Caco-2 (cell line): ENCODE measurements at regions not wholly inside any gene's neighbourhood (a gene's known extent, or its start where the extent isn't known, plus 50 kb on each side); places are given as distances from the start of the nearest gene placed in this dataset.

ENCODE experiments used
- BruUV-seq: library from RNA; stranded (reverse); fragments of 400-500 nt; replicated peaks from 2 replicates; lab custom pipeline; 2021; lab: Mats Ljungman, UMichigan
- CTCF ChIA-PET: fragments of 300-600 bp; sonication (Branson Sonifier 250); formaldehyde crosslinking; loops from one replicate; lab custom pipeline; 2022; ENCODE audit warnings: antibody characterized with exemption; lab: Charles Lee
- POLR2A ChIA-PET: fragments of 300-600 bp; sonication (Branson Sonifier 250); formaldehyde crosslinking; loops from one replicate; lab custom pipeline; 2022; ENCODE audit warnings: antibody characterized with exemption; lab: Charles Lee
- DNase-seq, 2 experiments: peaks; one replicate each; pipeline versions ENCODE4 v3.0.0 to v3.0.0-alpha.2; 2020 to 2022
- H3K27me3 ChIP-seq: replicated peaks from 2 replicates; pipeline ENCODE4 v1.6.0; 2011; ENCODE audit warnings: low read length; ENCODE audit not compliant: control insufficient read depth, insufficient read depth
- H3K36me3 ChIP-seq: 2 replicates; pipeline ENCODE4 v1.5.1; 2011; ENCODE audit warnings: low read length; ENCODE audit not compliant: control insufficient read depth, insufficient read depth
- H3K4me1 ChIP-seq: fragments of 250-450 bp; sonication (Bioruptor Pico); 2 replicates; pipeline ENCODE4 v1.5.1; 2020; ENCODE audit warnings: mild to moderate bottlenecking
- H3K4me3 ChIP-seq: 2 replicates; pipeline ENCODE4 v1.5.1; 2011; ENCODE audit warnings: low read depth, mild to moderate bottlenecking, control low read depth, low read length
- H3K9me3 ChIP-seq: fragments of 250-450 bp; sonication (Bioruptor Pico); 2 replicates; pipeline ENCODE4 v1.5.1; 2020; ENCODE audit warnings: mild to moderate bottlenecking, moderate library complexity
- H3K27ac Mint-ChIP-seq: one replicate; pipeline ENCODE4 v1.8.0; 2022; ENCODE audit warnings: mixed read lengths; ENCODE audit not compliant: unreplicated experiment
- H3K27me3 Mint-ChIP-seq: one replicate; pipeline ENCODE4 v1.8.0; 2022; ENCODE audit warnings: mixed read lengths; ENCODE audit not compliant: insufficient read depth, unreplicated experiment
- H3K36me3 Mint-ChIP-seq: one replicate; pipeline ENCODE4 v1.8.0; 2022; ENCODE audit warnings: mild to moderate bottlenecking, mixed read lengths; ENCODE audit not compliant: insufficient read depth, unreplicated experiment
- H3K4me1 Mint-ChIP-seq: one replicate; pipeline ENCODE4 v1.8.0; 2022; ENCODE audit warnings: low read depth, mixed read lengths; ENCODE audit not compliant: unreplicated experiment
- H3K4me3 Mint-ChIP-seq: one replicate; pipeline ENCODE4 v1.8.0; 2022; ENCODE audit warnings: mild to moderate bottlenecking, moderate library complexity, mixed read lengths; ENCODE audit not compliant: unreplicated experiment
- H3K9me3 Mint-ChIP-seq: one replicate; pipeline ENCODE4 v1.8.0; 2022; ENCODE audit warnings: mixed read lengths; ENCODE audit not compliant: unreplicated experiment
- CTCF ChIP-seq, 2 experiments: fragments of 200-600 bp in 1 of 2; IDR thresholded peaks; 1 replicate in 1 of 2; 2 replicates in 1 of 2; pipeline versions ENCODE4 v1.5.1 to v1.8.0; 2011 to 2022; ENCODE audit warnings: antibody characterized with exemption in 1 of 2, control low read depth in 1 of 2, inconsistent platforms in 1 of 2, low read depth in 1 of 2, low read length in 1 of 2, mild to moderate bottlenecking in 1 of 2, moderate library complexity in 1 of 2; ENCODE audit not compliant: insufficient read depth in 1 of 2, severe bottlenecking in 1 of 2, unreplicated experiment in 1 of 2
- intact Hi-C: fragments of 100-400 bp; cut with micrococcal nuclease; formaldehyde crosslinking; loops from one replicate; pipeline ENCODE4 v1.10.0; 2022; ENCODE audit not compliant: unreplicated experiment

GRCh38 chr5:39765366-39765765 lies 340.6 kb upstream of the DAB2 start:
- no peaks in the 10 kb centered on the region for H3K4me1 Mint-ChIP-seq
- no peaks in the 10 kb centered on the region for H3K9me3 ChIP-seq
- POLR2A ChIA-PET: no interaction called here
- H3K4me1 ChIP-seq: no peaks in the 10 kb centered on the region
- no peaks in the 10 kb centered on the region for H3K27me3 ChIP-seq
- H3K27me3 Mint-ChIP-seq: peaks cover 5% of the 10 kb centered on the region
- BruUV-seq: no TSS peak
- H3K36me3 ChIP-seq: no peaks in the 10 kb centered on the region
- H3K4me3 ChIP-seq: no peak overlapping the region
- intact Hi-C loops: no loop called here
- CTCF ChIA-PET: no interaction called here
- TF ChIP-seq CTCF (IDR thresholded peaks at IDR 0.05; ENCODE audit: insufficient read depth in 1 of 2, low read depth in 1 of 2, low read length in 1 of 2, severe bottlenecking in 1 of 2, unreplicated experiment in 1 of 2): no peak
- no peak for DNase-seq
- no peak overlapping the region for H3K27ac Mint-ChIP-seq
- no peaks in the 10 kb centered on the region for H3K36me3 Mint-ChIP-seq
- H3K4me3 Mint-ChIP-seq: no peak overlapping the region
- H3K9me3 Mint-ChIP-seq: no peaks in the 10 kb centered on the region

DNA sequence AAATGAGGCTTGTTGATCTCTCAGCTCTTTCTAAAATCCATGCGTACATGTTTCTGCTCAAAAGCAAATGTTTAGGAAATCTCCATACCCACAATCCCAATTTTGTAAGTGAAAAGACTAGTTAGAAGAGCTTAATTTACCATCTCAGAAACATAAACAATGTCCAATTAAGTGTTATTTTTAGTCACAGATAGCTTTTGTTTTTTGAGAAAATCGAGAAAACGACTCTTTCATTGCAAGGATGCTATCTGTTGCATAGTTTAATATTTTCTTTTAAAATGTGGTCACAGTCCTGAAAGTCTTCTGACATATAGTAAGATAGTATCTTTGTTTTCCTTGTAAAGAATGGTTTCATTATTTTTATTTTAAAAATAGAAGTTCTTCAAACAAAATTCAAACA lies 338.0 kb upstream of the DAB2 start:
- H3K4me1 Mint-ChIP-seq: no peaks in the 10 kb centered on the region
- CTCF ChIA-PET: no interaction called here
- POLR2A ChIA-PET: no interaction called here

DNA sequence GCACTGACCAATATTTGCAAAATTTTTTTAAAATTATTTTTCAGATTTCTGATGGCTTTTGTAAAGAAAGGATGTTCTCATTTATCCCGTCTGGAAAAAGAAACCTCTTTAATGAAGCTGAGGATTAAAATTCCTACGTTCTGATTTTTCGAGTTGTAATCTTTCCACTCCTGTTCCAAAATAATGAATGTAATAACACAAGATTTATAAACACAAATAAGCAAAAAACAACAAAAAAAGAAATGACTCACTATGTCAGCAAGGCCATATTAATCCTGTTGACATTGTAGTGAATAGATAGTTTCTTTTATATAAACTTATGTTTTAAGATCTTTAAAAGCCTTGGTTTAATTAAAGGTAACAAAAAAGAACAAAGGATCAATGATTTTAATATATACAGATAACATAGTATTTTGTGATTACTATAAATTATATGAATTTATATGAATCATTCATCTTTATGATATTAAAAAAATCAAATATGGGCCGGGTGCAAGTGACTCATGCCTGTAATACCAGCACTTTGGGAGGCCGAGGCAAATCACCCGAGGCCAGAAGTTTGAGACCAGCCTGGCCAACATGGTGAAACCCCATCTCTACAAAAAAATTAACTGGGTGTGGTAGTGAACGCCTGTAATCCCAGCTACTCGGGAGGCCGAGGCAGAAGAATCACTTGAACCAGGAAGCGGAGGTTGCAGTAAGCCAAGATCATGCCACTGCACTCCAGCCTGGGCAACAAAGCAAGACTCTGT lies 336.6 kb upstream of the DAB2 start:
- H3K36me3 Mint-ChIP-seq: no peaks in the 10 kb centered on the region
- no peak for TF ChIP-seq CTCF (IDR thresholded peaks at IDR 0.05; ENCODE audit: insufficient read depth in 1 of 2, low read depth in 1 of 2, low read length in 1 of 2, severe bottlenecking in 1 of 2, unreplicated experiment in 1 of 2)
- H3K36me3 ChIP-seq: no peaks in the 10 kb centered on the region
- no peak overlapping the region for H3K27ac Mint-ChIP-seq
- peaks cover 5% of the 10 kb centered on the region for H3K27me3 Mint-ChIP-seq
- no peak overlapping the region for H3K4me3 Mint-ChIP-seq
- H3K27me3 ChIP-seq: no peaks in the 10 kb centered on the region
- CTCF ChIA-PET: no interaction called here
- DNase-seq: no peak
- no peaks in the 10 kb centered on the region for H3K9me3 ChIP-seq
- no peaks in the 10 kb centered on the region for H3K9me3 Mint-ChIP-seq
- POLR2A ChIA-PET: no interaction called here
- H3K4me3 ChIP-seq: no peak overlapping the region
- no peaks in the 10 kb centered on the region for H3K4me1 ChIP-seq
- BruUV-seq: no TSS peak
- intact Hi-C loops: no loop called here
- no peaks in the 10 kb centered on the region for H3K4me1 Mint-ChIP-seq

More for the DNA sequence above, 338.0 kb upstream of the DAB2 start:
- Mint-ChIP-seq H3K27me3 (peaks cover 5% of the 10 kb centered on the region), H3K27ac (no peak overlapping the region), H3K4me3 (no peak overlapping the region), H3K36me3 (no peaks in the 10 kb centered on the region), H3K9me3 (no peaks in the 10 kb centered on the region)
- no TSS peak for BruUV-seq
- no peak for DNase-seq
- intact Hi-C loops: no loop called here
- Histone ChIP-seq H3K27me3 (no peaks in the 10 kb centered on the region), H3K36me3 (no peaks in the 10 kb centered on the region), H3K9me3 (no peaks in the 10 kb centered on the region), H3K4me3 (no peak overlapping the region), H3K4me1 (no peaks in the 10 kb centered on the region)
- TF ChIP-seq CTCF (IDR thresholded peaks at IDR 0.05; ENCODE audit: insufficient read depth in 1 of 2, low read depth in 1 of 2, low read length in 1 of 2, severe bottlenecking in 1 of 2, unreplicated experiment in 1 of 2): no peak
